Fibroblast of villous mesenchyme (primary cell): ENCODE measurements at regions not wholly inside any gene's neighbourhood (a gene's known extent, or its start where the extent isn't known, plus 50 kb on each side); places are given as distances from the start of the nearest gene placed in this dataset.

Experiments
- DNase-seq: peaks from one replicate; pipeline ENCODE4 v3.0.0-alpha.2; 2010; ENCODE audit warnings: low read depth
- H3K4me3 ChIP-seq: 2 replicates; pipeline ENCODE4 v1.5.1; 2011; ENCODE audit warnings: low read depth, mild to moderate bottlenecking, low read length
- CTCF ChIP-seq: IDR thresholded peaks from 2 replicates; pipeline ENCODE4 v1.5.1; 2012; ENCODE audit warnings: low read depth, mild to moderate bottlenecking, low read length; ENCODE audit not compliant: insufficient read depth

- no peak for DNase-seq
- no peak for TF ChIP-seq CTCF
- no peak overlapping the region for H3K4me3 ChIP-seq
These were observed 249.0 kb upstream of the SPOPL start for GRCh38 chr2:138252587-138252986.

GRCh38 chr2:138255670-138256069 is 245.9 kb upstream of the SPOPL start:
- no peak for TF ChIP-seq CTCF
- H3K4me3 ChIP-seq, result no peak overlapping the region
- no peak for DNase-seq

GRCh38 chr2:138267161-138267901 is 234.2 kb upstream of the SPOPL start:
- H3K4me3 ChIP-seq, result no peak overlapping the region
- TF ChIP-seq CTCF, result no peak
- DNase-seq, result peak; percentile 63

GRCh38 chr2:138267902-138268254 is 233.7 kb upstream of the SPOPL start:
- DNase-seq, result no peak
- no peak overlapping the region for H3K4me3 ChIP-seq
- TF ChIP-seq CTCF, result no peak

GRCh38 chr2:138269765-138270164 is 231.8 kb upstream of the SPOPL start:
- no peak overlapping the region for H3K4me3 ChIP-seq
- no peak for TF ChIP-seq CTCF

GRCh38 chr2:138271467-138271866 is 230.1 kb upstream of the SPOPL start:
- TF ChIP-seq CTCF, result no peak
- H3K4me3 ChIP-seq, result no peak overlapping the region
- DNase-seq, result no peak

More at GRCh38 chr2:138269765-138270164, 231.8 kb upstream of the SPOPL start:
- no peak for DNase-seq
